NB4 (cell line): ENCODE measurements at regions not wholly inside any gene's neighbourhood (a gene's known extent, or its start where the extent isn't known, plus 50 kb on each side); places are given as distances from the start of the nearest gene placed in this dataset.

Source experiments
- DNase-seq: peaks from one replicate; pipeline ENCODE4 v3.0.0; 2010; ENCODE audit warnings: low read depth
- H3K4me3 ChIP-seq: one replicate; pipeline ENCODE4 v1.5.1; 2011; ENCODE audit warnings: mild to moderate bottlenecking, low read depth, low read length, moderate library complexity
- MYC ChIP-seq: IDR thresholded peaks from 2 replicates; pipeline ENCODE4 v1.6.1; 2011; ENCODE audit warnings: low read depth, low read length
- POLR2A ChIP-seq: IDR thresholded peaks from 2 replicates; pipeline ENCODE4 v1.6.1; 2011; ENCODE audit warnings: mild to moderate bottlenecking; ENCODE audit not compliant: insufficient read length; ENCODE audit errors: extremely low read depth
- TF ChIP-seq, protein P1 (sequence below): IDR thresholded peaks from 2 replicates; pipeline ENCODE4 v1.6.1; 2011; ENCODE audit warnings: low read depth, low read length
- TF ChIP-seq, protein P2 (sequence below): IDR thresholded peaks from one replicate; pipeline ENCODE4 v1.5.1; 2012; ENCODE audit warnings: low read depth, low read length

DNA sequence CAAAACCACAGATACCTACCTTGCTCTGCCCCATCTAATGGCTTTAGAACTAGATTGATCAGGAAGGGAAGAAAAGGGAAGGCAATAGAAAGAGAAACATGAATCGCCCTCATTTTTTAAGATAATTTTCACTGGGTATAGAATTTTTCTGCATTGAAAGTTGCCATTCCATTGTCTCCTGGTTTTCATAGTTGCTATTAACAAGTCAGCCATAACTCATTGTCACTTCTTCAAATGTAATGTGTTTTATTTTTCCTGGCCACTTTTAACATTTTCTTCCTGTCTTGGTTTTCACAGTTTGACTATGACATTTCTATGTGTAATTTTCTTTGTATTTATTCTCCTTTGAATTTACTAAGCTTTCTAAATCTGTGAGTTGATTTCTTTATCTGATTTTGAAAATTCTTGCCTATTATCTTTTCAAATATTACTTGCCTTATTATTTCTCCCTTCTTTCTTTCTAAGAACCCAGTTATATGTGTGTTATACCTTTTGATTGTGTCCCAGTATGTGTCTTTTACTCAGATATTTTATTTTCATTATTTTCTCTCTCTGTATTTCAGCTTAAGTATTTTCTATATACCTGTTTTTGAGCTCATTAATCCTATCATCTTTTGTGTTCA is 85.5 kb upstream of the GLI2 start:
- TF ChIP-seq POLR2A (no peak), MYC (no peak)
- TF ChIP-seq, protein P1, sequence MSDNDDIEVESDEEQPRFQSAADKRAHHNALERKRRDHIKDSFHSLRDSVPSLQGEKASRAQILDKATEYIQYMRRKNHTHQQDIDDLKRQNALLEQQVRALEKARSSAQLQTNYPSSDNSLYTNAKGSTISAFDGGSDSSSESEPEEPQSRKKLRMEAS, result no peak
- TF ChIP-seq, protein P2, sequence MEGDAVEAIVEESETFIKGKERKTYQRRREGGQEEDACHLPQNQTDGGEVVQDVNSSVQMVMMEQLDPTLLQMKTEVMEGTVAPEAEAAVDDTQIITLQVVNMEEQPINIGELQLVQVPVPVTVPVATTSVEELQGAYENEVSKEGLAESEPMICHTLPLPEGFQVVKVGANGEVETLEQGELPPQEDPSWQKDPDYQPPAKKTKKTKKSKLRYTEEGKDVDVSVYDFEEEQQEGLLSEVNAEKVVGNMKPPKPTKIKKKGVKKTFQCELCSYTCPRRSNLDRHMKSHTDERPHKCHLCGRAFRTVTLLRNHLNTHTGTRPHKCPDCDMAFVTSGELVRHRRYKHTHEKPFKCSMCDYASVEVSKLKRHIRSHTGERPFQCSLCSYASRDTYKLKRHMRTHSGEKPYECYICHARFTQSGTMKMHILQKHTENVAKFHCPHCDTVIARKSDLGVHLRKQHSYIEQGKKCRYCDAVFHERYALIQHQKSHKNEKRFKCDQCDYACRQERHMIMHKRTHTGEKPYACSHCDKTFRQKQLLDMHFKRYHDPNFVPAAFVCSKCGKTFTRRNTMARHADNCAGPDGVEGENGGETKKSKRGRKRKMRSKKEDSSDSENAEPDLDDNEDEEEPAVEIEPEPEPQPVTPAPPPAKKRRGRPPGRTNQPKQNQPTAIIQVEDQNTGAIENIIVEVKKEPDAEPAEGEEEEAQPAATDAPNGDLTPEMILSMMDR, result no peak

DNA sequence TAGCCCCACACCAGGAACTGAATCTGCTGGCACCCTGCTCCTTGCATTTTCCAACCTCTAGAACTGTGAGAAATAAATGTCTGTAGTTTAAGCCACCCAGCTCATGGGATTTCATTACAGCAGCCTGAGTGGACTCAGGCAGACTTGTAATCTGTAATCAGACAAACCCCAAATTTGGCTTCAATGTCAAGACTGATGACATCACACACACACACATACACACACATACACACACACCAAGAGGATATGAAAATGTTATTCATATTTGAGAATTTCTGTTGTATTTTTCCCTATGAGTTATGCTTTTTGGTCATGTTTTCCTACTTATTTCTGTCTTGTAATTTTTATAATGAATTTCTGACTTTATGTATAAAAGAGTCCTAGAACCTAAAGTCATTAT is 83.8 kb upstream of the GLI2 start:
- TF ChIP-seq, protein P1, result no peak
- TF ChIP-seq MYC, result no peak
- TF ChIP-seq, protein P2, result no peak
- TF ChIP-seq POLR2A, result no peak
- DNase-seq, result no peak

More for the DNA sequence above, 85.5 kb upstream of the GLI2 start:
- H3K4me3 ChIP-seq, result no peak overlapping the region
- no peak for DNase-seq

DNA sequence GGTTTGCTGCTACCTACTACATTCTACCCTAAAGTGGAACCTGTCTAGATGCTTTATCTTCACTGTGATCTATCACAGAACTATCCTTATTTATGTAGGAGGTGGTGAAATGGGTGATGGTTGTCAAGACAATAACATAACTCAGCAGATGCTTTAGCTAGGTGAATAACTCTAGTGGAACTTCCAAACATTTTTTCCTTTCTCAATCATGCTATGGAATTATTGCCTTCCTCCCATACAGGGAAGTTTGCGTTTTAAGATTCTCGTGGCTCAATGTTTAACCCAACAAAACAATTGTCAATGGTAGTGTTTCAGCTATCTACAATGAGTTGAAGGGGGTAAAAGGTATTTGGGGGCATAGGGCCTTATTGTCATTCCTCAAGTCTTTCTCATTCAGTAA is 82.6 kb upstream of the GLI2 start:
- DNase-seq, result no peak
- TF ChIP-seq POLR2A (no peak), MYC (no peak)
- no peak overlapping the region for H3K4me3 ChIP-seq

More for the DNA sequence above, 83.8 kb upstream of the GLI2 start:
- H3K4me3 ChIP-seq, result no peak overlapping the region

DNA sequence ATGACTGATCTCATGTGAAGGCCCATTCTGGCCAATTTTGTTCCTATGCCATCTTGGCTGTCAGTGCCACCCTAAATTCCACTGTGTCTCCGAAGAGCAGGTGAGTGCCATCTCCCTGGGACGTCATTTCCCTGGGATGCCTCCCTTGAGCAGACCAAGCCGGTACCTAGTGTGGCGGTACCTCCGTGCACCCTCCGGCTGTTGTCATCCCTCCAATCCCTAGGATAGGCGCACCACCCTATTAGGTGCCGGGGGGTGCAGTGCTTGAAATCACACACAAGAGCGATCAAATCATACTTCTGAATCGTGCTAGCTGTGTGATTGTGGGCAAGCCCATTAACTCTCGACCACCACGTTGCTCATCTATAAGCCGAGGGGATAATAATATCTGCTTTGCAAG is 81.8 kb upstream of the GLI2 start:
- TF ChIP-seq POLR2A, result no peak
- TF ChIP-seq, protein P2, result no peak
- TF ChIP-seq, protein P1, result no peak
- no peak for TF ChIP-seq MYC
- DNase-seq, result no peak
- no peak overlapping the region for H3K4me3 ChIP-seq

DNA sequence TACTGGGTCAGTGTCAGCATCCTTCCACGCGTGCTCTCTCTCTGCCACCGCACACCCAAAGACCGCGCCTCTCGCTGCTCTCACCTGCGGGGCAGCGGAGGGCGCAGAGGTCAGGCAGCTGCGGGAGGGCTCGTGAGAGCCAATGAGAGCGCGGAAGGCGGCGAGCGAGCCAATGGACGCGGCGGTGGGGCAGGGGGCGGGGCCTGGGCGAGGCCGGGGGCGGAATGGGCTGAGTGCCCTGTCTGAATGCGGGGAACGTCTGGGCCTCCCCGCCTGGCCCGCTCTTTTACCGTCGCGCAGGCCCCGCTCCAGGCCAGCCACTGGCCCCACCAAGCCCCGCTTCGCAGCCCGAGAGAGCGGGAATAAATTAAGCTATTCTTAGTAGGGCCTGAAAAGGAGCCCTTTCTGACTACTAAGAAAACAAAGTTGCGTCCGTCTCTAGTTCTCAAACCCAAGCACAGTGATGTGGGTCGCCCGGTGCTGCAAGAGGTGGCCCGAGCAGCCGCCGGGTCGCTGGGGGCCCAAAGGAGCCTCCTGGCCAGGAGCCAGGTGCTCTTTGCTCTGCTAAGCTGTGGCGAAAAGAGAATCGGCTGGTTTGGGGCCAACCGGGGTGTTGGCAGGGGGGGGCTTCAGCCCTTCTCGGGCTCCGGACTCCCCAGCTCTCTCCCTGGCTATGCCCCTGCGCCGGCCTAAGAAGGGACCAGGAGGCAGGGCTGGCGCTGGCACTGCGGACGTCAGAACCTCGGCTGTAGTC is 81.1 kb upstream of the GLI2 start:
- no peak for DNase-seq
- TF ChIP-seq, protein P2, result no peak
- TF ChIP-seq, protein P1, result no peak
- TF ChIP-seq MYC (no peak), POLR2A (no peak)
- H3K4me3 ChIP-seq, result no peak overlapping the region

DNA sequence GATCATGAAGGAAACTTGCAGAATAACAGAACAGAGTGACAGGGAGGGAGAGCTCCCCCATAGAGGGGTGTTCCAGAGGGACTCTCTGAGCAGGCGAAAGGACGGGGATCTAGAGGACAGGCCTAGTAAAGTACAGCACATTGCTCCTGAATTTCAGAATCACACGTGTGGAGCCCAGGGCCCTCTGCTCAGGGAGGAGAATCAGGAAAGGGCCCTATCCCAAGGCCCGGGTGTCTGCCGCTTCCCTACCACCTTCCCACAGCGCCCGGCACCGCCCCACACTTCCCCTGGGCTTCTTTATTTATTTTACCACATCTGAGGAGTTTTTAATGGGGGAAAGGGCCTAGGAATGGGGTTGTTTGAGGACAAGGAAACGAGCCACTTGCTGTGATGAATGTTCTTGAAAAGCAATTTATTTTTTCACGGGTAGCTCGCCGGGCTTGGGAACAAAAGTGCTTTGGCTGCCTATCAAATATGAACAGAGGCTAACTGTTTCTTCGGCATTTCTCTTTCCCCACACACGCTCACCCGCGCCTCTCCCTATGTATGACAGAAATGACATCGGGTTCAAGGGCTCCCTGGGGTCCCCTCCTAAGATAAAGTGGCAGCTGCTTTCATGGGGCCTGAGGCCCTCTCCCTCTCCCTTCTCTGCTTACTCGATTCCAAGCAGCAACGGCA is 79.3 kb upstream of the GLI2 start:
- DNase-seq, result no peak
- TF ChIP-seq, protein P1, result no peak
- TF ChIP-seq, protein P2, result no peak
- TF ChIP-seq MYC (no peak), POLR2A (no peak)
- H3K4me3 ChIP-seq, result no peak overlapping the region
